Fibroblast of upper back skin (primary cell): ENCODE measurements at regions not wholly inside any gene's neighbourhood (a gene's known extent, or its start where the extent isn't known, plus 50 kb on each side); places are given as distances from the start of the nearest gene placed in this dataset.
"Not testable (repeated sequence)": the region's sequence is repeated elsewhere in the genome, so short reads cannot be mapped to it uniquely, and the experiment has no call there.

Experiments
- DNase-seq: peaks from one replicate; pipeline ENCODE4 v3.0.0-alpha.2; 2013

DNA sequence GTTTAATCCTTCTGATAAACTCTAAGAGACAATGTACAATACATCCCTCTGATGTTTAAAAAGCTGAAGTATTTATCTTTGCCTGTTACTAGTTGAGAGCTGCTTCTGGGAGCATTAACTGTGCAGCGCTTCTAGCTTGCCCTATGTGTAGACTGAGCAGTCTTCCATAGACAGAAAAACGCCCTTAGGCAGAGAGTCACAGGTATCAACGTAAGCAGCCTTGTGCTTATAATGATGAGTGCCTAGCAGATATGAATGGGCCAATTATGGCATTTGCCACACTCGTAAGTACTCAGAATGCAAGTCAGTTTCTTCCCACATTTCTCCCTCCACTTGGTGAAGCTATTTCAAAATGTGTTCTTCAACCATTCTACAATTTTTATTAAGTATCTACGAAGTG is 731.1 kb upstream of the SLC8A1 start:
- no peak for DNase-seq

DNA sequence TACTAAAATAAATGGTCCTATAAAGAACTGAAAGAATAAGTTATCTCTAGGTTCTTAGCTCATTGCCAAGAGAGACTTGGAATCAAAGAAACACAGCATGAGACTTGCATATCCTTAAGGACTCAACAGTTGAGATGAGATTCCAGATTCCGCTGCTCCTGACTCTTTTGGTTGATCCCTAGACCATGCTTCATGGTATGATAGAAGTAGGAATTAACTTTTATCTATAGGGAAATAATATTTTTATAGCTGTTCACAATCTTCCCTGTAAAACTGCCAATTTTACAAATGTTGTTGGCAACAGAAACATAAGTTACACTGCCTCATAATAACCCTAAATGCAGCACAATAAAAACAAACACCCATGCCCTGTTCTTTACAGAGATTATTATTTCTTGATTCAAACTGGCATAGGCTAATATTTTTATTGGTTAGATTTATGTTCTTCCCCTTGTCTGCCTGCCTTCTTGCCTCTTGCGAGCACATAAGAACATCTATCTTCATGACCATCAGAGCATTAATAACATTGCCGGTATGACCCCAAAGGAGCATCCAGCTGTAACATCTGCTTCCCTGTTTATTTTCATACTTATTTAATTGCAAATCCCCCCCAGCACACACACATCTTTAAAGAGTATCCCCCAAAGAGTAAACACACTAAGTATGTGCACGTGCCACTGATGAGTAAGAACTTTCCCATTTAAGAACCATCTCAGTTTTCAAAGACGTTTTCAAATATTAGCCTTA is 735.7 kb upstream of the SLC8A1 start:
- no peak for DNase-seq

DNA sequence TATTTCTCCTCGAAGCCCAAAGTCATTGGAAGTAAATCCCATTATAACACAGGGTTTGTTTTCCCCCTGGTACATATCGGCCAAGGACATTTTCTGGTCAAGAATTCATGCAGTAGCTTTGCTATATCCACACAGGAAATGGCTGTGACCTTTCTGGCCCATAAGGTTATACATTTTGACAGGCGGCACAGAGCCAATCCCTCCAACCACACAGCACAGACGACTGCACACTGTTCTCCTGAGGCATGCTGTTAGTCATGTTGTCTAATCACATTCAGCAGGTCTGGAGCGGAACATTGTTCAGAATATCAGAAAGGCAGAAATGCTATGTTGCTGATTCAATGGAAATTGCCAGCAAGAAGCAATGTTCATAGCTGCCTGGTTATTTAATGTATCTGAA is 742.3 kb upstream of the SLC8A1 start:
- DNase-seq: peak; percentile 85

DNA sequence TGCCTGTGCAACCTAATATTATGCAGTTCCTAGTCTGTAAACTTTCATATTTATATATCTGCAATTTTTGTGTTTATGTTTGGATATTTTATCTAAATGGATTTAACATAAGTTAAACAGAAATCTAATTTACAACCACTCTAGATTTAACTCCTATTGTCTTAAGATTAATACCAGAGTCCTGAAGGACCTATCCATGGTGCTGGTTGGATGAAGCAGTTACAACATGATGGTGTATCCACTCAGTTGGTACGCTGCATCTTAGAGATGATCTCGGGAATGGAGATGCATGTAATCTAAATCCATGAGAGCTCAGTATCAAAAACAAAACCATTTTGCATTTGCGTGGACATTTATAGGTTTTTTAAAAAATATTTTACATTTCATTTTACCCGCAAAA is 745.9 kb upstream of the SLC8A1 start:
- peak; percentile 6 for DNase-seq

DNA sequence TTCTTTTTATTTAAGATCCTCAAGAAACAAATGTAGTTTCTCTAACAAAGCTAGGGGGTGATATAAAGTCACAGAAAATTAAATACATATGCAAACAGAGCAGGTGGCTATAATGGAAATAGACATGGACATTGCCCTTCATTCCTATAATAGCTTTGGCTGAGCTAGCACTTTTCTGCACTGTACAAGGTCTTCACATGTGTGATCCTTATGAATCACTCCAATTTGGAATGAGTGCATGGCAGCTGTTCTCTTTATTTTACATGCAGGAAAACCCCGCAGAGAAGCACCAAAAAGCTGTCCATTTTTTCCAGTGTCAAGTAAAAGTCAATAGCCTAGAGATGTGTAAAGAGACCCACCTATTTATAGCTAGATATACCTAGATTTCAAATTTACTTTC is 747.4 kb upstream of the SLC8A1 start:
- DNase-seq: no peak

DNA sequence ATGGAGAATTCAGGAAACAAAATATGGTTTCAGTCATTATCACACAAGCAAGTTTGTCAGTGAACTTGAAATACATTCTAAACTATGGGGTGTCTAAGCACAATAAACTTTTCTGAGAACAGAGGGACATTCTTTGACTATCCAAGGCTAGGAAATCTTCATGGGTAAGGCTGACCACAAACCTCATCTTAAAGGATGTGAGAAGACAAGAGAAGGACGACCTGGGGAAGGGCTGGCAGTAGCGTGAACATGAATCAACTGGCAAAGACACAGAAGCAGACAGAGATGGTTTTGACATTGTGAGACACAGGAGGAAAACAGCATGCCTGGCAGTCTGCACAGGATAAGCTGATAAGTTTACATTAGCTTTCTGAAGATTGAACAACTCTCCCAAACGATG is 752.4 kb upstream of the SLC8A1 start:
- no peak for DNase-seq

DNA sequence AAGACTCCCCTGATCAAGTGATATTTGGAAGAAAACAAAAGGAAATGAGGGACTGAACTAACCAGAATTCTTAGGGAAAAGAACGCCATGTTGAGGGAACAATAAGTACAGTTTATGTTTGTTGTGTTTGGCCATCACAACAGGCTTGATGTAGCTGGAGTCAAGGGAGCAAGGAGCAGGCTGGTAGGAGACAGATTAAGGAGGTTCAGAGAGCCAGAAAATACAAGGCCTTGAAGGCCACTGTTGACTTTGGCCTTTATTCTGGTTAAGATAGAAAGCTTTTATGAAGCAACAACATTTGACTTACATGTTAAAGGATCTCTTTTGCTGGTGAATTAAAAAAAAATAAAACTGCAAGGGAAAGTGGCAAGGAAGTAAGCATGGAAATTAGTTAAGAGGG is 754.1 kb upstream of the SLC8A1 start:
- no peak for DNase-seq

GRCh38 chr2:41207578-41207977 is 755.7 kb upstream of the SLC8A1 start:
- DNase-seq: no peak

- DNase-seq: not testable (repeated sequence)
Observed at GRCh38 chr2:41210030-41210429, 758.1 kb upstream of the SLC8A1 start.

GRCh38 chr2:41216978-41217377 is 765.1 kb upstream of the SLC8A1 start:
- no peak for DNase-seq

- DNase-seq: no peak
Observed at GRCh38 chr2:41222593-41222992, 770.7 kb upstream of the SLC8A1 start.

GRCh38 chr2:41234093-41234492 is 782.2 kb upstream of the SLC8A1 start:
- no peak for DNase-seq

GRCh38 chr2:41241325-41242000 is 789.6 kb upstream of the SLC8A1 start:
- DNase-seq: no peak

- DNase-seq: no peak
Observed at GRCh38 chr2:41242001-41242331, 790.1 kb upstream of the SLC8A1 start.

DNA sequence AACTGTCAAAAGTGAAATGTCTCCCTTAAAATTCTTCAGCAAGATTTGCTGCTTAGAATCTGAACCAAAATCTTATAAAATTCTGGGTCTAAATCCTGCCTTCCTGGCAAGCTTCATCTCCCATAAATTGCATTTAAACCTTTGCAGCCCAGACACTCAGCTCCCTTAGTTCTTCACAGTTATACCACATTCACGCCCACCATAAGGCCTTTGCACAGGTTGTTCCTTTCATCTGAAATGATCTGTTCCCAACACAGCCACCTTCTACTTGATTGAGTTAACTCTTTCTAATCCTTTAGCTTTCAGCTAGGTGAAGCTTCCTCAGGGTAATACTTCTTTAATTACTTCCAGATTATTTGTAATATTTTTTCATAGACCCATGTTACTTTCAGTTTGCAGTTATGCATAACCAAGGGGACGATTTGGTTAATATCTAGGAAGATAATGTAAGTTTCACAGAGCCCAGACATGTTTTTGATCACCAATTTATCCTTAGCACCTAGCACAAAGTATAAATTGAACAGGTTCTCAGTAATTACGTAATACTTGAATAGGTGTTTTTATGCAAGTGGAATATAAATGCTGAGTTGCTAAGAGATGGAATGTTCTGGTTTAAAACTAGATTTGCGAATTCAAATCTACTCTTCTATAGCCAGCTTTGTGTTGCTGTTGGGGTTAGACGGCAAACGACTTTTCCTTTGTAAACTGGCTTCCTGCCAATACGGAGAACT is 779.7 kb upstream of the PKDCC start:
- DNase-seq: no peak

GRCh38 chr2:41283079-41283775 is 764.6 kb upstream of the PKDCC start:
- DNase-seq: peak; percentile 62

DNA sequence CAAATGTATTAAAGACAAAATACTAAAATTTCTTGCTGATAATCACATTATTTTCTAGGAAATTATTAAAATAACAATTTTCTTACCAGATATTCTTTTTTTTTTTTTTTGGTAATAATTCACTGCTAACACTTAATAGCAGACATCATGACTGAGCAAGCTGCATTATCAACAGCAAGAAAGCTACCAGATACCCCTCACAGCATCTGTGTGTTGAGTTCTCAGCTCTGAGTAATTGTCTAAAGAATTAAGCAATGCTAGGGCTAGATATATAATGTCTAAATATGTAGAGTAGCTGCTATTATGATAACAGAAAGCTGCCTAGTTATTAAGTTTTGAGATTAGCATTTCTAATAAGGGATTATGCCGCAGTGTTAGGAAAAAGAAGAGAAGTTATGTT is 754.3 kb upstream of the PKDCC start:
- no peak for DNase-seq

DNA sequence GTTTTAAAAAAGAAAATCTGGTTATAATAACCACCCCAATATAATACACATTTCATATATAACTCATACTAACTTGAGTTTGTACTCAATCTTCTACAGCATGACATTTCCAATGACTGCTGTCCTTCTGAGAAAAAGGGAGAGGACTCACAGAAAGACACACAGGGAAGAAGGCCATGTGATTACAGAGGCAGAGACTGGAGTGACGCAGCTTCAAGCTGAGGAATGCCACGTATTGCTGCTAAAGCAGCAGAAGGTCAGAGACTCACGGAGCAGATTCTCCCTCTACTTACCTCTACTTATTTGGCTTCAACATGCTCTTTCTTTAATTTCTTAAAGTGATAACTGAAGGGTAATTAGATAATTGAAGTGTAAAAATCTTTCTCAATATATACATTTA is 753.5 kb upstream of the PKDCC start:
- peak; percentile 25 for DNase-seq

GRCh38 chr2:41313082-41313481 is 734.7 kb upstream of the PKDCC start:
- DNase-seq: no peak

GRCh38 chr2:41314511-41315070 is 733.2 kb upstream of the PKDCC start:
- DNase-seq: no peak

- no peak for DNase-seq
Observed at GRCh38 chr2:41319437-41319836, 728.4 kb upstream of the PKDCC start.

GRCh38 chr2:41320491-41320890 is 727.3 kb upstream of the PKDCC start:
- DNase-seq: no peak

DNA sequence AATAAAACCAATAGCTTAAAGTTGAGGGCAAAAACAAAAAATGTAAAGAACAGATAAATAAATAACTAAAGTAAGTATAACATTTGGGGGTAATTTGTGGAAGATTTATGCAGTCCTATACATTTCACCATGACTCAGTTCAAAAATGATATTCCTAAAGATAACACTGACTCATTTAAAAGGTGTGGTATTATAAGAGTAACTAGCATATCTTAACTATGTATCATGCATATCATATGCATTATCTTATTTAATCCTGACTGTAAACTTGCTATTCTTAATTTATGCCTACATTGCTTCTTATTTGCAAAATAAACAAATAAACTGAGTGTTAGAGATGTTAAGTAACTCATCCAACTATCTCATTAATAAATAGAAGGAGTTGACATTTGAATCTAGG is 726.5 kb upstream of the PKDCC start:
- peak; percentile 1 for DNase-seq
